K562 (cell line): ENCODE measurements at regions not wholly inside any gene's neighbourhood (a gene's known extent, or its start where the extent isn't known, plus 50 kb on each side); places are given as distances from the start of the nearest gene placed in this dataset.

Experiments
- ASH1L ChIP-seq: fragments of 450-650 bp; IDR thresholded peaks from 2 replicates; pipeline ENCODE4 v1.6.1; 2018; ENCODE audit warnings: borderline replicate concordance, mild to moderate bottlenecking, low read depth; ENCODE audit not compliant: partially characterized antibody
- CHD2 ChIP-seq: IDR thresholded peaks from 2 replicates; pipeline ENCODE4 v1.6.1; 2011; ENCODE audit warnings: low read depth, low read length
- CSDE1 ChIP-seq, 2 experiments: fragments of 450-650 bp; IDR thresholded peaks; 2 replicates each; pipeline ENCODE4 v1.6.1; 2016; ENCODE audit warnings: mild to moderate bottlenecking in 1 of 2
- FOXJ3 ChIP-seq: sonication (generic); formaldehyde crosslinking; IDR thresholded peaks from 2 replicates; pipeline ENCODE4 v1.4.0; 2020; ENCODE audit warnings: mild to moderate bottlenecking, missing genetic modification reagents
- GTF2E2 ChIP-seq: fragments of 200-800 bp; sonication (Bioruptor generic); IDR thresholded peaks from 2 replicates; pipeline ENCODE4 v1.6.1; 2016; ENCODE audit warnings: missing genetic modification characterization, missing compliant biosample characterization
- TAF9B ChIP-seq: fragments of 450-650 bp; IDR thresholded peaks from 2 replicates; pipeline ENCODE4 v1.6.1; 2018; ENCODE audit warnings: mild to moderate bottlenecking; ENCODE audit not compliant: partially characterized antibody
- TEAD2 ChIP-seq: fragments of 450-650 bp; IDR thresholded peaks from 2 replicates; pipeline ENCODE4 v1.6.1; 2016; ENCODE audit warnings: missing genetic modification characterization, control low read depth, missing compliant biosample characterization
- TF ChIP-seq, protein P1 (sequence below): fragments of 200-600 bp; sonication (generic); IDR thresholded peaks from one replicate; pipeline ENCODE4 v1.6.1; 2012; ENCODE audit warnings: mild to moderate bottlenecking, low read depth, low read length, inconsistent platforms

DNA sequence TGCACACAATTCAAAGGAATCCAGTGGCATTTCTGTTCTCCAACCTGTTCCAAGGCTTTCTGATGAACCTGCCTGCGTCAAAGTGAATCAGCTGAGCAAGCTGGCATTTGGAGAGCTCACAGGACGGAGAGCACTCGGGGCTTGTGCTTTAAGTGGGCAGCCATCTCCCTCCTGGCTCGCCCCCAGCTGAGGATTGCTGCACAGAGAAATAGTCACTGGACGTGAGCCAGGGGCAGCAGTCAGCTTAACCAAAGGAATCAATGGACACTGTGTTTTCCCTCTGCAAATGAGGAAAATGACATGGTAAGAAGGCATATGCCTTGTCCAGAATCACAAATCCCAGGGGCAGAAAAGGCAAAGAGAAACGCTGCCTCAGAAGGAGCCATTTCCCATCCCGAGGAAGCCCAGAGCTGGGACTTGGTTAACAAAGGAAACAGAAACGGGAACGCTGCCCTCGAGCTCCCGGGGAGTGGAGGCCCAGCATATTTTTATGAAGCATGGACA is 299.4 kb downstream of the ZSWIM6 start (continued):
- TF ChIP-seq, protein P1, sequence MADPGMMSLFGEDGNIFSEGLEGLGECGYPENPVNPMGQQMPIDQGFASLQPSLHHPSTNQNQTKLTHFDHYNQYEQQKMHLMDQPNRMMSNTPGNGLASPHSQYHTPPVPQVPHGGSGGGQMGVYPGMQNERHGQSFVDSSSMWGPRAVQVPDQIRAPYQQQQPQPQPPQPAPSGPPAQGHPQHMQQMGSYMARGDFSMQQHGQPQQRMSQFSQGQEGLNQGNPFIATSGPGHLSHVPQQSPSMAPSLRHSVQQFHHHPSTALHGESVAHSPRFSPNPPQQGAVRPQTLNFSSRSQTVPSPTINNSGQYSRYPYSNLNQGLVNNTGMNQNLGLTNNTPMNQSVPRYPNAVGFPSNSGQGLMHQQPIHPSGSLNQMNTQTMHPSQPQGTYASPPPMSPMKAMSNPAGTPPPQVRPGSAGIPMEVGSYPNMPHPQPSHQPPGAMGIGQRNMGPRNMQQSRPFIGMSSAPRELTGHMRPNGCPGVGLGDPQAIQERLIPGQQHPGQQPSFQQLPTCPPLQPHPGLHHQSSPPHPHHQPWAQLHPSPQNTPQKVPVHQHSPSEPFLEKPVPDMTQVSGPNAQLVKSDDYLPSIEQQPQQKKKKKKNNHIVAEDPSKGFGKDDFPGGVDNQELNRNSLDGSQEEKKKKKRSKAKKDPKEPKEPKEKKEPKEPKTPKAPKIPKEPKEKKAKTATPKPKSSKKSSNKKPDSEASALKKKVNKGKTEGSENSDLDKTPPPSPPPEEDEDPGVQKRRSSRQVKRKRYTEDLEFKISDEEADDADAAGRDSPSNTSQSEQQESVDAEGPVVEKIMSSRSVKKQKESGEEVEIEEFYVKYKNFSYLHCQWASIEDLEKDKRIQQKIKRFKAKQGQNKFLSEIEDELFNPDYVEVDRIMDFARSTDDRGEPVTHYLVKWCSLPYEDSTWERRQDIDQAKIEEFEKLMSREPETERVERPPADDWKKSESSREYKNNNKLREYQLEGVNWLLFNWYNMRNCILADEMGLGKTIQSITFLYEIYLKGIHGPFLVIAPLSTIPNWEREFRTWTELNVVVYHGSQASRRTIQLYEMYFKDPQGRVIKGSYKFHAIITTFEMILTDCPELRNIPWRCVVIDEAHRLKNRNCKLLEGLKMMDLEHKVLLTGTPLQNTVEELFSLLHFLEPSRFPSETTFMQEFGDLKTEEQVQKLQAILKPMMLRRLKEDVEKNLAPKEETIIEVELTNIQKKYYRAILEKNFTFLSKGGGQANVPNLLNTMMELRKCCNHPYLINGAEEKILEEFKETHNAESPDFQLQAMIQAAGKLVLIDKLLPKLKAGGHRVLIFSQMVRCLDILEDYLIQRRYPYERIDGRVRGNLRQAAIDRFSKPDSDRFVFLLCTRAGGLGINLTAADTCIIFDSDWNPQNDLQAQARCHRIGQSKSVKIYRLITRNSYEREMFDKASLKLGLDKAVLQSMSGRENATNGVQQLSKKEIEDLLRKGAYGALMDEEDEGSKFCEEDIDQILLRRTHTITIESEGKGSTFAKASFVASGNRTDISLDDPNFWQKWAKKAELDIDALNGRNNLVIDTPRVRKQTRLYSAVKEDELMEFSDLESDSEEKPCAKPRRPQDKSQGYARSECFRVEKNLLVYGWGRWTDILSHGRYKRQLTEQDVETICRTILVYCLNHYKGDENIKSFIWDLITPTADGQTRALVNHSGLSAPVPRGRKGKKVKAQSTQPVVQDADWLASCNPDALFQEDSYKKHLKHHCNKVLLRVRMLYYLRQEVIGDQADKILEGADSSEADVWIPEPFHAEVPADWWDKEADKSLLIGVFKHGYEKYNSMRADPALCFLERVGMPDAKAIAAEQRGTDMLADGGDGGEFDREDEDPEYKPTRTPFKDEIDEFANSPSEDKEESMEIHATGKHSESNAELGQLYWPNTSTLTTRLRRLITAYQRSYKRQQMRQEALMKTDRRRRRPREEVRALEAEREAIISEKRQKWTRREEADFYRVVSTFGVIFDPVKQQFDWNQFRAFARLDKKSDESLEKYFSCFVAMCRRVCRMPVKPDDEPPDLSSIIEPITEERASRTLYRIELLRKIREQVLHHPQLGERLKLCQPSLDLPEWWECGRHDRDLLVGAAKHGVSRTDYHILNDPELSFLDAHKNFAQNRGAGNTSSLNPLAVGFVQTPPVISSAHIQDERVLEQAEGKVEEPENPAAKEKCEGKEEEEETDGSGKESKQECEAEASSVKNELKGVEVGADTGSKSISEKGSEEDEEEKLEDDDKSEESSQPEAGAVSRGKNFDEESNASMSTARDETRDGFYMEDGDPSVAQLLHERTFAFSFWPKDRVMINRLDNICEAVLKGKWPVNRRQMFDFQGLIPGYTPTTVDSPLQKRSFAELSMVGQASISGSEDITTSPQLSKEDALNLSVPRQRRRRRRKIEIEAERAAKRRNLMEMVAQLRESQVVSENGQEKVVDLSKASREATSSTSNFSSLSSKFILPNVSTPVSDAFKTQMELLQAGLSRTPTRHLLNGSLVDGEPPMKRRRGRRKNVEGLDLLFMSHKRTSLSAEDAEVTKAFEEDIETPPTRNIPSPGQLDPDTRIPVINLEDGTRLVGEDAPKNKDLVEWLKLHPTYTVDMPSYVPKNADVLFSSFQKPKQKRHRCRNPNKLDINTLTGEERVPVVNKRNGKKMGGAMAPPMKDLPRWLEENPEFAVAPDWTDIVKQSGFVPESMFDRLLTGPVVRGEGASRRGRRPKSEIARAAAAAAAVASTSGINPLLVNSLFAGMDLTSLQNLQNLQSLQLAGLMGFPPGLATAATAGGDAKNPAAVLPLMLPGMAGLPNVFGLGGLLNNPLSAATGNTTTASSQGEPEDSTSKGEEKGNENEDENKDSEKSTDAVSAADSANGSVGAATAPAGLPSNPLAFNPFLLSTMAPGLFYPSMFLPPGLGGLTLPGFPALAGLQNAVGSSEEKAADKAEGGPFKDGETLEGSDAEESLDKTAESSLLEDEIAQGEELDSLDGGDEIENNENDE: no peak
- no peak for TF ChIP-seq TEAD2
- TF ChIP-seq CHD2: no peak
- TF ChIP-seq CSDE1 (IDR thresholded peaks at IDR 0.05): no peak
- no peak for TF ChIP-seq TAF9B
- no peak for TF ChIP-seq FOXJ3 (CRISPR knock-in tag)
- no peak for TF ChIP-seq GTF2E2 (tag)
- TF ChIP-seq ASH1L: no peak
